ENCODE measurements at regions not wholly inside any gene's neighbourhood (a gene's known extent, or its start where the extent isn't known, plus 50 kb on each side); places are given as distances from the start of the nearest gene placed in this dataset.

DNA sequence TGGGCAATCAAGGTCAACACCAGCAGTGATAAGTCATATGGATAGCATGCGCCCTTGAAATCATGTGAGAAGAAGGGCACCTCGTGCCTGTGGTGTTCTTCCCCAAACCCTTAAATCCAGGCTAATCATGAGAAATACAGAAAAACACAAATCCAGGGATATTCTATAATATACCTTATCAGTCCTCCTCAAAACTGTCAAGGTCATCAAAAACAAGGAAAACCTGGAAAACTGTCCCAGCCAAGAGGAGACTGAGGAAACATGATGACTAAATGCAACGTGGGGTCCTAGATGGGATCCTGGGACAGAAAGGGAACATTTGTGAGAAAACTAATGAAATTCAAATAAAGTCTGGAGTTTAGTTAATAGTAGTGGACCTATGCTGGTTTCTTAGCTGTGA lies 201.8 kb upstream of the FAM9B start:
- Mint-ChIP-seq H3K4me3 (ENCODE audit: unreplicated experiment) (no peak overlapping the region), H3K36me3 (ENCODE audit: low read depth, unreplicated experiment) (no peaks in the 10 kb centered on the region), H3K27ac (ENCODE audit: unreplicated experiment) (no peak overlapping the region), H3K27me3 (ENCODE audit: unreplicated experiment) (no peaks in the 10 kb centered on the region), H3K4me1 (ENCODE audit: unreplicated experiment) (no peaks in the 10 kb centered on the region), H3K9me3 (ENCODE audit: unreplicated experiment) (no peaks in the 10 kb centered on the region)
- TF ChIP-seq, protein P1, sequence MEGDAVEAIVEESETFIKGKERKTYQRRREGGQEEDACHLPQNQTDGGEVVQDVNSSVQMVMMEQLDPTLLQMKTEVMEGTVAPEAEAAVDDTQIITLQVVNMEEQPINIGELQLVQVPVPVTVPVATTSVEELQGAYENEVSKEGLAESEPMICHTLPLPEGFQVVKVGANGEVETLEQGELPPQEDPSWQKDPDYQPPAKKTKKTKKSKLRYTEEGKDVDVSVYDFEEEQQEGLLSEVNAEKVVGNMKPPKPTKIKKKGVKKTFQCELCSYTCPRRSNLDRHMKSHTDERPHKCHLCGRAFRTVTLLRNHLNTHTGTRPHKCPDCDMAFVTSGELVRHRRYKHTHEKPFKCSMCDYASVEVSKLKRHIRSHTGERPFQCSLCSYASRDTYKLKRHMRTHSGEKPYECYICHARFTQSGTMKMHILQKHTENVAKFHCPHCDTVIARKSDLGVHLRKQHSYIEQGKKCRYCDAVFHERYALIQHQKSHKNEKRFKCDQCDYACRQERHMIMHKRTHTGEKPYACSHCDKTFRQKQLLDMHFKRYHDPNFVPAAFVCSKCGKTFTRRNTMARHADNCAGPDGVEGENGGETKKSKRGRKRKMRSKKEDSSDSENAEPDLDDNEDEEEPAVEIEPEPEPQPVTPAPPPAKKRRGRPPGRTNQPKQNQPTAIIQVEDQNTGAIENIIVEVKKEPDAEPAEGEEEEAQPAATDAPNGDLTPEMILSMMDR (IDR thresholded peaks at IDR 0.05; ENCODE audit: unreplicated experiment), result no peak
- DNase-seq (ENCODE audit: low spot score), result no peak

- Mint-ChIP-seq H3K9me3 (ENCODE audit: unreplicated experiment) (no peaks in the 10 kb centered on the region), H3K36me3 (ENCODE audit: low read depth, unreplicated experiment) (no peaks in the 10 kb centered on the region), H3K27me3 (ENCODE audit: unreplicated experiment) (no peaks in the 10 kb centered on the region), H3K27ac (ENCODE audit: unreplicated experiment) (no peak overlapping the region), H3K4me3 (ENCODE audit: unreplicated experiment) (no peak overlapping the region), H3K4me1 (ENCODE audit: unreplicated experiment) (no peaks in the 10 kb centered on the region)
- no peak for DNase-seq (ENCODE audit: low spot score)
- TF ChIP-seq, protein P1 (IDR thresholded peaks at IDR 0.05; ENCODE audit: unreplicated experiment), result no peak
Measured at GRCh38 chrX:9240956-9241355, 207.0 kb upstream of the FAM9B start.

DNA sequence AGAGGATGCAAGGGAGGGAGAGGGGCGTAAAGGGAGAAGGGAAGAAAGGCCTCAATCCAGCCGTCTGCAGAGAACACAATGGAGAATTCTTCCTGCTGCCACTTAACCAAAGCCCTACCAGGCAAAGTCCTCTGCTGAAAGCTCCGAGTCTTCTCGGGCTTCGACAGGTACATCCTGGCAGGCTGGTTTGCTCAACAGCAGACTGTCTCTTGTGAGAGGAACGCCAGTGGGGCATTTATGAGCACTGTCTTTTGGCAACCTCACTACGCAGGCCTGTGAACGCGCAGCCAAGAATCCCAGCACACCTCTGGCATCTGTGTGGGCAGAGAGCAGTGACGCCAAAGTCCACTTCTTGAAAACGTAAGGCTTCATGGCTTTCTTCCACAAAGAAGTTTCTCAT lies 207.5 kb upstream of the FAM9B start:
- Mint-ChIP-seq H3K9me3 (ENCODE audit: unreplicated experiment) (no peaks in the 10 kb centered on the region), H3K36me3 (ENCODE audit: low read depth, unreplicated experiment) (no peaks in the 10 kb centered on the region), H3K27ac (ENCODE audit: unreplicated experiment) (no peak overlapping the region), H3K4me1 (ENCODE audit: unreplicated experiment) (no peaks in the 10 kb centered on the region), H3K27me3 (ENCODE audit: unreplicated experiment) (no peaks in the 10 kb centered on the region), H3K4me3 (ENCODE audit: unreplicated experiment) (no peak overlapping the region)
- TF ChIP-seq, protein P1 (IDR thresholded peaks at IDR 0.05; ENCODE audit: unreplicated experiment), result no peak
- DNase-seq (ENCODE audit: low spot score), result no peak

- no peak for DNase-seq (ENCODE audit: low spot score)
- Mint-ChIP-seq H3K27ac (ENCODE audit: unreplicated experiment) (no peak overlapping the region), H3K27me3 (ENCODE audit: unreplicated experiment) (no peaks in the 10 kb centered on the region), H3K9me3 (ENCODE audit: unreplicated experiment) (no peaks in the 10 kb centered on the region), H3K4me3 (ENCODE audit: unreplicated experiment) (no peak overlapping the region), H3K4me1 (ENCODE audit: unreplicated experiment) (no peaks in the 10 kb centered on the region), H3K36me3 (ENCODE audit: low read depth, unreplicated experiment) (no peaks in the 10 kb centered on the region)
- TF ChIP-seq, protein P1 (IDR thresholded peaks at IDR 0.05; ENCODE audit: unreplicated experiment), result no peak
Measured at GRCh38 chrX:9249051-9249846, 215.3 kb upstream of the FAM9B start.

DNA sequence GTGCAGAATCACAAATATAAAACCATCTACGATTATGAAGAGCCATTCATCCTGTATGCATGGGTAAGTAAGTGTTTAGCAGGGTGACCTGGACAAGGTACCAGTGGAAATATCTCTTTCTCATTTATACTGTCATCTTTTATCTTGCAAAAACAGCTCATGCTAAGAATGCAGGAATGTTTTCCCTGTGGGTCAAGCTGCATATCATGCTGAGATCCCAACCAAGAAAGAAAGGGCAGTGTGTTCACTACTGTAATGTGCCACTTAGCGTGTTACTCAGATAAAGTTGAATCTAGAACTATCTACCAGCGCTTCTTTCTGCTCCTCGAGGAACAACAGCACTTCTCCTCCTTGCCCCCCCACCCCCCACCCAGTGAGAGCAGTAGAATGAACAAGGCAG lies 212.7 kb upstream of the TBL1X start:
- Mint-ChIP-seq H3K36me3 (ENCODE audit: low read depth, unreplicated experiment) (no peaks in the 10 kb centered on the region), H3K4me3 (ENCODE audit: unreplicated experiment) (no peak overlapping the region), H3K9me3 (ENCODE audit: unreplicated experiment) (no peaks in the 10 kb centered on the region), H3K27me3 (ENCODE audit: unreplicated experiment) (no peaks in the 10 kb centered on the region), H3K4me1 (ENCODE audit: unreplicated experiment) (no peaks in the 10 kb centered on the region), H3K27ac (ENCODE audit: unreplicated experiment) (no peak overlapping the region)
- TF ChIP-seq, protein P1 (IDR thresholded peaks at IDR 0.05; ENCODE audit: unreplicated experiment), result no peak
- DNase-seq (ENCODE audit: low spot score), result no peak
